ENCODE measurements at regions not wholly inside any gene's neighbourhood (a gene's known extent, or its start where the extent isn't known, plus 50 kb on each side); places are given as distances from the start of the nearest gene placed in this dataset.

DNA sequence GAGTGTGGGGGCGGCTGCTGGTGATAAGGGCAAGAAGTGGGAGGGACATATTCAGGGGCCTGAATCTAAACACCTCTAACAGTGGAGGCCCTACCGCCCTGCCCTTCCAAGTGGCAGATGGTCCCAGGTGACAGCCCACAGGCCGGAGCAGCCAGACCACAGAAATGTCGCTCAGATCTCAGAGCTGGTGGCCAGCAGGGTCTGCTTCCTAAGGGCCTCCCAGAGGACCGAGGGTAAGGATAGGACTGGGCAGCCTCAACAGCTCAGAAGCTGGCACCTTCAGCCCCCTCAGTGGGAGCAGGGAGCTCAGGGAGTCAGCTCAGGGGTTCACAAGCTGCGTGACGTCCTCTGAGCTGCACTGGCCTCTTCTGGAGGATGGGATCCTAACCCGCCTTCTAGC, 201.8 kb upstream of the ZC3H12A start:
- no peak overlapping the region for H3K27ac ChIP-seq (ENCODE audit: low read depth in 1 of 2, low read length in 1 of 2)
- H3K4me3 ChIP-seq = no peak overlapping the region
- H3K27me3 ChIP-seq (ENCODE audit: control insufficient read depth in 3 of 3, insufficient read depth in 3 of 3, low read length in 2 of 3) = no peaks in the 10 kb centered on the region
- H3K9me3 ChIP-seq (ENCODE audit: control insufficient read depth in 4 of 4, insufficient read depth in 3 of 4, low read length in 3 of 4) = peaks cover 0 to 2% (median 0%) of the 10 kb centered on the region in 4 donors
- H3K9ac ChIP-seq (ENCODE audit: insufficient read depth in 1 of 2, low read length in 2 of 2) = no peak overlapping the region
- no peak for ATAC-seq (ENCODE audit: insufficient read depth, low FRiP score)
- WGBS, 2 donors = 67 to 78% methylated on average over 8 of the region's 8 CpGs
- no peaks in the 10 kb centered on the region for H3K4me1 ChIP-seq (ENCODE audit: control insufficient read depth in 5 of 5, insufficient read depth in 5 of 5, low read length in 5 of 5)
- H3K36me3 ChIP-seq (ENCODE audit: control insufficient read depth in 4 of 4, insufficient read depth in 4 of 4, low read length in 4 of 4) = no peaks in the 10 kb centered on the region
- no peak for DNase-seq
- TF ChIP-seq, protein P1, sequence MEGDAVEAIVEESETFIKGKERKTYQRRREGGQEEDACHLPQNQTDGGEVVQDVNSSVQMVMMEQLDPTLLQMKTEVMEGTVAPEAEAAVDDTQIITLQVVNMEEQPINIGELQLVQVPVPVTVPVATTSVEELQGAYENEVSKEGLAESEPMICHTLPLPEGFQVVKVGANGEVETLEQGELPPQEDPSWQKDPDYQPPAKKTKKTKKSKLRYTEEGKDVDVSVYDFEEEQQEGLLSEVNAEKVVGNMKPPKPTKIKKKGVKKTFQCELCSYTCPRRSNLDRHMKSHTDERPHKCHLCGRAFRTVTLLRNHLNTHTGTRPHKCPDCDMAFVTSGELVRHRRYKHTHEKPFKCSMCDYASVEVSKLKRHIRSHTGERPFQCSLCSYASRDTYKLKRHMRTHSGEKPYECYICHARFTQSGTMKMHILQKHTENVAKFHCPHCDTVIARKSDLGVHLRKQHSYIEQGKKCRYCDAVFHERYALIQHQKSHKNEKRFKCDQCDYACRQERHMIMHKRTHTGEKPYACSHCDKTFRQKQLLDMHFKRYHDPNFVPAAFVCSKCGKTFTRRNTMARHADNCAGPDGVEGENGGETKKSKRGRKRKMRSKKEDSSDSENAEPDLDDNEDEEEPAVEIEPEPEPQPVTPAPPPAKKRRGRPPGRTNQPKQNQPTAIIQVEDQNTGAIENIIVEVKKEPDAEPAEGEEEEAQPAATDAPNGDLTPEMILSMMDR (IDR thresholded peaks at IDR 0.05; ENCODE audit: control extremely low read depth, extremely low read depth) = no peak

DNA sequence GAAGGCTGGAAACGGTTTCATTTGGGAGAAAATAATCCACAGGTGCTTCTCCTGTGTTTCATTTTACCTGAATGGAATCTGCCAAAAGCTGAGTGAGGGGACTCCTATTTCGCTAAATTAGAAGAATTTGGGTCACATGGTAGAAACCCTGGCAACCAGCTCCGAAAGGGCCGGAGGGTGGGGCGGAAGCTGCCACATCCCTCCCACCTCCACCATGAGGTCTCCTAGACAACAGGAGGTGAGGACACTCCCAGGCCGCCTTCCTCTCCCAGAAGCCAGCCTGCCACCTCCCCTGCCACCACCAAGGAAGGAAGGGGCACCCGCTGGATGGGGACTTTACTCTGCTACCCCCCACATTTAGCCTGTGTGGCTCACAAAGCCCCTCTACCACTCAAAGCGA, 199.9 kb upstream of the ZC3H12A start:
- H3K4me1 ChIP-seq (ENCODE audit: control insufficient read depth in 5 of 5, insufficient read depth in 5 of 5, low read length in 5 of 5) = no peaks in the 10 kb centered on the region
- H3K36me3 ChIP-seq (ENCODE audit: control insufficient read depth in 4 of 4, insufficient read depth in 4 of 4, low read length in 4 of 4) = no peaks in the 10 kb centered on the region
- no peak overlapping the region for H3K4me3 ChIP-seq
- H3K27ac ChIP-seq (ENCODE audit: low read depth in 1 of 2, low read length in 1 of 2) = no peak overlapping the region
- no peaks in the 10 kb centered on the region for H3K27me3 ChIP-seq (ENCODE audit: control insufficient read depth in 3 of 3, insufficient read depth in 3 of 3, low read length in 2 of 3)
- no peak overlapping the region for H3K9ac ChIP-seq (ENCODE audit: insufficient read depth in 1 of 2, low read length in 2 of 2)
- WGBS, 2 donors = 64 to 66% methylated on average over 8 of the region's 8 CpGs
- no peak for DNase-seq
- H3K9me3 ChIP-seq (ENCODE audit: control insufficient read depth in 4 of 4, insufficient read depth in 3 of 4, low read length in 3 of 4) = peaks cover 0 to 7% (median 0%) of the 10 kb centered on the region in 4 donors
- TF ChIP-seq, protein P1 (IDR thresholded peaks at IDR 0.05; ENCODE audit: control extremely low read depth, extremely low read depth) = no peak
- ATAC-seq (ENCODE audit: insufficient read depth, low FRiP score) = no peak

DNA sequence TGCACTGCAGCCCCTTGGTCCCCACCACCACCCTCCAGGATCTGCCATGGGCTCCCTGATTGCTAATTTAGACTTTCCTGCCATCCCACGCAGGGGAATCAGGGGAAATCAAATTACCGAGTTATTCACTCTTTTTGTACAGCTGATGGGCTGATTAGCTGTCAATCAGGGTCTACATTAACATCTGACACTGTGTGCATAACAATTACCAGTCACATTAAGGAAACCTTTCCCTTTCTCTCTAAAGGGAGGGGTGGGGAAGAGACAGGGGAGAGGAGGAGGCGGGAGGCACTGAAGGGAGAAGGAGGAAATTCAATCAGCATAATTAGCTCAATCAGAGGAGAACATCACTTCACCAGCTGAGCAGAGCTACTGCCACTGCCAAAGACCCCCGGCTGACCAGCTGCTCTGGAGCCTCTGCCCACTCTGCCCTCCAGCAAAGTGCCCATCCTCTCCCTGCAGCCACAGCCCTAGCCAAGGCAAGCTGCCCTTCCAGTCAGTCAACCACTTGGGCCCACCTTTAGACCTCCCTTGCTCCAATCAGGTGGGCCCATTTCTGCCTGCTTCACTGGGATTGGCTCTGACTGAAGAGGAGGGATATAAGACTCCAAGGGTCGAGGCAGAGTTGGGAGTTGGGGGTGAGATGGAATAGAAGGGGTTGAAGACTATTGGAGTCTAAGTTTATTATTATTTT, 199.3 kb upstream of the ZC3H12A start:
- TF ChIP-seq, protein P1 (IDR thresholded peaks at IDR 0.05; ENCODE audit: control extremely low read depth, extremely low read depth) = no peak

DNA sequence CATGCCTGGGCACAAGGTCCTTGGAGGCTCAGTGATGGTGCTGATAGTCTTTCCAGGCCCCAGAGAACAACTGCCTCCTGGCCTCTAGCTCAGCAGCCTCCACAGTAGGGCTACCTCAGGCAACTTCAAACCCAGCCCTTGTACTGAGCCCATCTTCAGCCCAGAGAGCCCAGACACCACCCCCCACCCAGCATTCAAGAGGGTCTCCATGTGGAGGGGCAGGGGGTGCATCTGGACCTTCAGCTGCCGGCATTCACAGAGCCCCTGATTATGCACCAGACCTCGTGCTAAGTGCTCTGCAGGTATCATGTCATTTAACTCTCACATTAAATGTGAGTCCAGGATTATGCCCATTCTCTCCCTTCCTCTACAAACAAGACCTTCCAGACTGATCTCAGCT, 197.0 kb upstream of the ZC3H12A start:
- TF ChIP-seq, protein P1 (IDR thresholded peaks at IDR 0.05; ENCODE audit: control extremely low read depth, extremely low read depth) = no peak
- 62 to 82% methylated on average over 2 of the region's 2 CpGs for WGBS, 2 donors

More for the DNA sequence above, 199.3 kb upstream of the ZC3H12A start:
- Histone ChIP-seq H3K9me3 (ENCODE audit: control insufficient read depth in 4 of 4, insufficient read depth in 3 of 4, low read length in 3 of 4) (peaks cover 0 to 9% (median 0%) of the 10 kb centered on the region in 4 donors), H3K27me3 (ENCODE audit: control insufficient read depth in 3 of 3, insufficient read depth in 3 of 3, low read length in 2 of 3) (no peaks in the 10 kb centered on the region), H3K36me3 (ENCODE audit: control insufficient read depth in 4 of 4, insufficient read depth in 4 of 4, low read length in 4 of 4) (no peaks in the 10 kb centered on the region), H3K9ac (ENCODE audit: insufficient read depth in 1 of 2, low read length in 2 of 2) (no peak overlapping the region), H3K4me1 (ENCODE audit: control insufficient read depth in 5 of 5, insufficient read depth in 5 of 5, low read length in 5 of 5) (no peaks in the 10 kb centered on the region), H3K27ac (ENCODE audit: low read depth in 1 of 2, low read length in 1 of 2) (no peak overlapping the region), H3K4me3 (no peak overlapping the region)
- 57 to 59% methylated on average over 4 to 5 of the region's 5 CpGs for WGBS, 2 donors
- ATAC-seq (ENCODE audit: insufficient read depth, low FRiP score) (no peak), DNase-seq (no peak)

More for the DNA sequence above, 197.0 kb upstream of the ZC3H12A start:
- no peak for DNase-seq
- H3K9me3 ChIP-seq (ENCODE audit: control insufficient read depth in 4 of 4, insufficient read depth in 3 of 4, low read length in 3 of 4) = peaks cover 0 to 17% (median 0%) of the 10 kb centered on the region in 4 donors
- H3K4me1 ChIP-seq (ENCODE audit: control insufficient read depth in 5 of 5, insufficient read depth in 5 of 5, low read length in 5 of 5) = no peaks in the 10 kb centered on the region
- no peaks in the 10 kb centered on the region for H3K27me3 ChIP-seq (ENCODE audit: control insufficient read depth in 3 of 3, insufficient read depth in 3 of 3, low read length in 2 of 3)
- H3K9ac ChIP-seq (ENCODE audit: insufficient read depth in 1 of 2, low read length in 2 of 2) = no peak overlapping the region
- no peaks in the 10 kb centered on the region for H3K36me3 ChIP-seq (ENCODE audit: control insufficient read depth in 4 of 4, insufficient read depth in 4 of 4, low read length in 4 of 4)
- no peak overlapping the region for H3K27ac ChIP-seq (ENCODE audit: low read depth in 1 of 2, low read length in 1 of 2)
- no peak for ATAC-seq (ENCODE audit: insufficient read depth, low FRiP score)
- H3K4me3 ChIP-seq = no peak overlapping the region

Data from lung (tissue), 11 donors.